ENCODE measurements at regions not wholly inside any gene's neighbourhood (a gene's known extent, or its start where the extent isn't known, plus 50 kb on each side); places are given as distances from the start of the nearest gene placed in this dataset.

DNA sequence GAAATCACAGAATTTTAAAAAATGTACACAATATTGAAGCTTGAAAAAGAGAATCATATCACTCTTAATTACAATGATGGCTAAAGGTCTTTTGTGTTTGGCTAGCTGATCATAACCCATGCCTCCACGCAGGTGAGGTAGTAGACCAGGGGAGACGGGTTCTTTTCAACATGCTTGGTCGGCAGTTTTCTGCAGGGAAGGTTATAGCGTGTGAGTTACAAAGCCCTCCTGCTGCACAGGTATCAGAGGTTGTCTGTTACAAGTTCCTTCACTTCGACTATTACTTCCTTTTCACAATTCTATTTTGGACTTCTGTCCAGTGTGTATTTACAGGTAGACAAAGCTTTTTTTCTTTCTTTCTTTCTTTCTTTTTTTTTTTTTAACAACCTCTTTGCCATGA, 127.1 kb upstream of the PRPS1L1 start:
- TF ChIP-seq, protein P1, sequence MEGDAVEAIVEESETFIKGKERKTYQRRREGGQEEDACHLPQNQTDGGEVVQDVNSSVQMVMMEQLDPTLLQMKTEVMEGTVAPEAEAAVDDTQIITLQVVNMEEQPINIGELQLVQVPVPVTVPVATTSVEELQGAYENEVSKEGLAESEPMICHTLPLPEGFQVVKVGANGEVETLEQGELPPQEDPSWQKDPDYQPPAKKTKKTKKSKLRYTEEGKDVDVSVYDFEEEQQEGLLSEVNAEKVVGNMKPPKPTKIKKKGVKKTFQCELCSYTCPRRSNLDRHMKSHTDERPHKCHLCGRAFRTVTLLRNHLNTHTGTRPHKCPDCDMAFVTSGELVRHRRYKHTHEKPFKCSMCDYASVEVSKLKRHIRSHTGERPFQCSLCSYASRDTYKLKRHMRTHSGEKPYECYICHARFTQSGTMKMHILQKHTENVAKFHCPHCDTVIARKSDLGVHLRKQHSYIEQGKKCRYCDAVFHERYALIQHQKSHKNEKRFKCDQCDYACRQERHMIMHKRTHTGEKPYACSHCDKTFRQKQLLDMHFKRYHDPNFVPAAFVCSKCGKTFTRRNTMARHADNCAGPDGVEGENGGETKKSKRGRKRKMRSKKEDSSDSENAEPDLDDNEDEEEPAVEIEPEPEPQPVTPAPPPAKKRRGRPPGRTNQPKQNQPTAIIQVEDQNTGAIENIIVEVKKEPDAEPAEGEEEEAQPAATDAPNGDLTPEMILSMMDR (IDR thresholded peaks at IDR 0.05) = no peak
- no peak for TF ChIP-seq POLR2A (IDR thresholded peaks at IDR 0.05; ENCODE audit: low read length)
- no peak for TF ChIP-seq JUN (IDR thresholded peaks at IDR 0.05)
- TF ChIP-seq ZC3H11A (IDR thresholded peaks at IDR 0.05) = no peak
- no peak for TF ChIP-seq RCOR1 (IDR thresholded peaks at IDR 0.05; ENCODE audit: low read depth, low read length)
- no peak for TF ChIP-seq HMGXB4 (CRISPR knock-in tag; IDR thresholded peaks at IDR 0.05; ENCODE audit: borderline replicate concordance)
- TF ChIP-seq, protein P2, sequence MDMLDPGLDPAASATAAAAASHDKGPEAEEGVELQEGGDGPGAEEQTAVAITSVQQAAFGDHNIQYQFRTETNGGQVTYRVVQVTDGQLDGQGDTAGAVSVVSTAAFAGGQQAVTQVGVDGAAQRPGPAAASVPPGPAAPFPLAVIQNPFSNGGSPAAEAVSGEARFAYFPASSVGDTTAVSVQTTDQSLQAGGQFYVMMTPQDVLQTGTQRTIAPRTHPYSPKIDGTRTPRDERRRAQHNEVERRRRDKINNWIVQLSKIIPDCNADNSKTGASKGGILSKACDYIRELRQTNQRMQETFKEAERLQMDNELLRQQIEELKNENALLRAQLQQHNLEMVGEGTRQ (IDR thresholded peaks at IDR 0.05) = no peak
